Stimulated activated CD4-positive, alpha-beta T cell treated with anti-CD3 and anti-CD28 coated beads, Interleukin-4, amount 100 ng/mL, for 1 hour (primary cell): ENCODE measurements at regions not wholly inside any gene's neighbourhood (a gene's known extent, or its start where the extent isn't known, plus 50 kb on each side); places are given as distances from the start of the nearest gene placed in this dataset.
"Not testable (repeated sequence)": the region's sequence is repeated elsewhere in the genome, so short reads cannot be mapped to it uniquely, and the experiment has no call there.

Experiments
- DNase-seq: peaks from one replicate; pipeline ENCODE4 v3.0.0-alpha.2; 2020

DNA sequence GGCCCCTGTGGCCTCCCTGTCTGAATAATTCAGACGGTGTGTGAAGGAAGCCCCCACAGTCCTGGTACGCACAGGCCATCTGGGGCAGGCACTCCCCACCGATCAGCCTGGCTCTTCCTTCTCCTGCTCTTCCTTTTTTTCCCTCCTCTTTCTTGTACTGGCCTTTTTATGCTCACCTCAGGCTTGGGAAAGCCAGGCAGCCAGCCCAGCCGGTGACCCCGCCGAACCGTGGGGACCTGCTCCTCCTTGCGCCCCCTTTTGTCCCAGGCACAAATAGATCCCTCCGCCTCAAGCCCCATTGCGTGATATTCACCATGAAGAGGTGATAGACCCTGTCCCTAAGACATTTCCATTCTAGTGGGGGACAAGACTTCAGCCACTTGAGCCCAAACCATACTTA, 80.2 kb upstream of the BRD7 start:
- no peak for DNase-seq

DNA sequence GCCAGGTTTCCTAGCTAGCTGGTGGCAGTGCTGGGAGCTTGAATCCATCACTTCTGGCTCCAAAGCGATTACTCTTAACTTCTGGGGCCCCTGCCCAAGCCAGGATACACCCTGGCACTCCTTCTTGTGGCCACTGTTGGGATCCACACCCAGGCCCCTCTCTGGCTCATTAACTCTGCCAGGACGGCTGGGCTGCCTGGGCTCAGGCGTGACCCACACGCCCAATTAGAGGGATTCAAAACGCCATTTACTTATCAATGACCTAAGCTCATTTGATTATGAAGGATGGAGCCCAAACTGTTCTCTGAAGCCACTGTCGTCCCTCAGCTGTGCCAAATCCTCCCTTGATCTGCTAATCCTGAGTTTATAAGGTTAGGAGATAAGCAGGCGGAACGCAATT, 79.7 kb upstream of the BRD7 start:
- DNase-seq = no peak

DNA sequence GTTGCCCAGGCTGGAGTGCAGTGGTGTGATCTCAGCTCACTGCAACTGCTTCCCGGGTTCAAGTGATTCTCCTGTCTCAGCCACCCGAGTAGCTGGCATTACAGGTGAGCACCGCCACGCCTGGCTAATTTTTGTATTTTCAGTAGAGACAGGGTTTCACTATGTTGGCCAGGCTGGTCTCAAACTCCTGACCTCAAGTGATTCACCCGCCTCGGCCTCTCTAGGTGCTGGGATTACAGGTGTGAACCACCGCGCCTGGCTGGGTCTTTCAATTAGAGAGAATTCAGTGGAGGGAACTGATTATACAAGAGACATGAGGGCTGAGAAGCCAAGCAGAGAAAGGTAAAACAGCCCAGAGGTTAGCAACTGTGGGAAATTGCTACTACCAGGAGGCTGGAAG, 78.6 kb upstream of the BRD7 start:
- DNase-seq = not testable (repeated sequence)

DNA sequence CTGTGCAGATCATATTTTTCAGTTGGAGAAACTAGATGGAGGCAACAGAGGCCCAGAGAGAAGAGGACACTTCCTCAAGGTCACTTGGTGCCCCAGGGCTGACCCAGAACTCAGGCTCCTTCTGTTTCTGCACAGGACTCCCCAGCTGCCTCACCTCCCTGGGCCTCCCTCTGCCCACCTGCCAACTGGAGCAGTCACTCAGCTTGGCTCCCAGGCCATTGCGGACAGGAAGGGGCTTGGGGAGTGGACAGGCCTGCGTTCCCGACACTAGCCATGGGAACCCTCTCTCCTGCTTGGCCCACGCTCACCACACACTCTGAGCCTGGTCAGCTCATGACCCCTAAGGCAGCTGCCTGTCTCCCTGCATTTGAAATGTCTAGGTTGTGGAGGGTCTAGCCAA, 78.1 kb upstream of the BRD7 start:
- no peak for DNase-seq

DNA sequence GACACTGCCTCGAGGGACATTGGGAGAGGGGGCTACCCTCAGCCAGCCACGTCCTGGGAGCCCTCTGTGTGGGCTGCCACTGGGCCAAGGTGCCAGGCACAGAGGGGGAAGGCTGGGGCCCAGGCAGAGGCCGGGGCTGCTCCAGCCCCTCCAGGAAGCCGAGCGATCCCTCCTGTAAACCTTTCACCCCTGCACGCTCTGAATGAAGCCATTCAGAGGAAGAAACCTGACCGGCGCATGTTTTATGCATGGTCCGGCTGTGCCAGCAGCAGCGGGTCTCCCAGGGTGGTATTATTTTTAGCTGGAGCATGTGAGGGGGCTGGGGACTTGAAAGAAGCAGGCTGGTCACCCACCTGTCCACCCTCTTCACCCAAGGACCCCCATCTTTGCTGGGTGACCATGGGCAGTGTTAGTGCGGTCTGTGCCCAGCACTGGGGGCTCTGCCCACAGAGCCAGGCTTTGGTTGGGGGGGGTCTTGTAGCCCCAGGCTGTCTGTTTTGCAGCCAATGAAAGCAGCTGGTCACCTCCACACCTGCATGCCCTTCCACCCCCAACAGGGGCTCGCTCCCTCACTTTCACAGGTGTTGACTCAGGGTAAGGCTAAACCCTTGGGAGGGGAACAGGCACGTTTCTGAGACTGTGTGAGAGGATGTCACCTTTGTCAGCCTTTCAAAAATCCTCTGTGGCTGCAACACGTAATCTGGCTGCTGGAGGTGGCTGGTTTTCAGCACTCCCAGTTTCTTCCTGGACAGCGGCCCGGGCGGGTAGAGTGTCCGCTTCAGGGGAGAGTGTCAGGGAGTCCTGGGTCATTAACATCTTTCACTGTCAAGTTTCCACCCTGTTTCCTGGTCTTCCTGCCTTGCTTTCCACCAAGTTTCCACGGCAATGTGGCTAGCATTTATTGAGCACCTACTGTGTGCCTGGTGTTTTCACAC, 77.1 kb upstream of the BRD7 start:
- no peak for DNase-seq

DNA sequence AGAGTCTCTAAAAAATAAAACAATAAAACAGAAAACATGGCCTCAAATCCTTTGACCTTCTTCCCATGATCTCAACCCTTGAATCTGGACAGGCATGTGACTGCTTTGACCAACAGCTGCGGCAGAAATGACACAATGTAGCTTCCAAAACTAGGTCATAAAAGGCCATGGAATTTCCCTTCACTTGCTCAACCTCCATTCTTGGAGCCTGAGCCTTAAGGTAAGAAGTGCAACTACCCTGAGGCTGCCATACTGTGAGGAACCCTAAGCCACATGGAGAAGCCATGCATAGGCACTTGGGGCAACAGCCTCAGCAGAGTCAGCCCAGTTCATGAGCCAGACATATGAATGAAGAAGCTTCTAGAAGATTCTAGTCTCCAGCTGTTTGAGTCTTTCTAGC, 75.7 kb upstream of the BRD7 start:
- DNase-seq = no peak

DNA sequence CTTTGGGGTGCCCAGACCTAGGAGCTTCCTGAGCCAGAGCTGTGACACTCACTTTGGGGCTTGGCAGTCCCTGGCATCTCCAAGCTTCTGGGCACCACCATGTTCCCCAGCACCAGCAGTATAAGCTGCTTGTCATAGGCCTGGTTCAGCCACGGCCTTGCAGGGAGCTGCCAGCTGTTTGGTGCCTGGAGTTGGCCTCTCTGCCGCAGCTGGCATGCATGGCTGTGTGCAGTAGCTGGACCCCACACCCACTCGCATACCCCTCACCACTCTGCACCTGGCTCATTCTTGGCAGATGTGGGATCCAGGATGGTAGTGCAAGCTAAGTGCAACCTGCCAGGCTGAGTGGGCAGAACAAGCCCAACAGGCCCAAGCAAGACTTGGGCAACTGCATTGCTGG, 73.4 kb upstream of the BRD7 start:
- no peak for DNase-seq

DNA sequence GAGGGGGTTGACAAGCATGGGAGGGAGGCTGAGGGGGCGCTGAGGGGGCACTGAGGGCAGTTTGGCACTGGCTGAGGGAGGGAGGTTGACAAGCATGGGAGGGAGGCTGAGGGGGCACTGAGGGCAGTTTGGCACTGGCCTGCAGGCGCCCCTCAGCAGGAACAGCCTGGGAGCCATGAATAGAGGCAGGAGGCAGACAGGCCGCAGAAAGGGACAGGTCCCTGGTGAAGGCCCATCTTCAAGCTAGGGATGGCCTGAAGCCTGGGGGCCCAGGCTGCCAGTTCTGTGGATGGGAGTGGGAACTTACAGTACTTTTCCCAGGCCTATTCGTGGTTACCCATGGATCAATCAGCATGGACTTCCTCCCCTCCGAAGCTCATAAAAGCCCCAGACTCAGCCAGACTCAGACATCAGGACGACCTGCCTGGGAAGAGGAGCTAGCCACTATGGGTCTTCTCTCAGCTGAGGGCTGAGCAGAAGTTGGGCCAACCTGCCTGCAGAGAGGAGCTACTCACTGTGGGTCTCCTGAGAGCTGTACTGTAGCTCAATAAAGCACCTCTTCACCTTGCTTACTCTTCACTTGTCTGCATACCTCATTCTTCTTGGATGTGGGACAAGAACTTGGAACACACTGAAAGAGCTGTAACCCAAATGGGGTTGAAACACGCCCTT, 72.8 kb upstream of the BRD7 start:
- DNase-seq = no peak

DNA sequence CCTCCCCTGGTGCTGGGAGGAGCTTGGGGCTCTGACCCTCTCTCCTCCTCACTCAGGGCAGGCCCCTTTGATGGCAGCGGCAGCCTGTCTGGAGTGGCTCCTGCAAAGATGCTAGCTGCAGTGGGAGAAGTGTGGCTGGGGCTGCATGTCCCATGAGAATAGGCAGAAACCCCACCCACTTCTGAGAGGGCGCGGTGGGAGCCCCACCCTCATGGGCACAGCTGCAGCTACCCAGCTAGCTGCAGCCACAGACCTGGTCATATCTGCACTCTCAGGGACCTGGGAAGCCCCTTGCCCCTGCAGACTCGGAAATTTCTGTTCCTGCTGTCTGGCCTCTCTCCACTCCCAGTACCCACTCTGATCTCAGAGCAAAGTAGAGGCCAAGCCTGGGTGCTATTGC, 72.2 kb upstream of the BRD7 start:
- no peak for DNase-seq

DNA sequence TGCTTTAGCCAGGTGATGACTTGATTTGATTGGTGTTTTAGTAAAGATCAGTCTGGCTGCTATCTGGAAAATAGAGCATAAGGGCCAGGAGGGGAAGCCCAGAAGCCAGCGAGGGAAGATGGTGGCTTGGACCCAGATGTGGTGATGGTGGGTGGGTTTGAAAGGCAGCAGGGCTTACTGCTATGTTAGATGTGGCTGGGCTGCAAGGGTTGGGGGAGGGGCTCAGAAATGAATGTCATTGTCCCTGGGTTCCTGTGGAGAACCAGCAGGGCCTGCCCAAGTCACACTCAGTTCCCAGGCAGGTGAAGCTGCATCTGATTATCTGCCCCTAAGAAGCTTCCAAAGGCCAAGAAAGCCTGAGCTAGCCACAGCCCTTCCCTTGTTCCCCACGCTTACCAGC, 71.7 kb upstream of the BRD7 start:
- DNase-seq = no peak

DNA sequence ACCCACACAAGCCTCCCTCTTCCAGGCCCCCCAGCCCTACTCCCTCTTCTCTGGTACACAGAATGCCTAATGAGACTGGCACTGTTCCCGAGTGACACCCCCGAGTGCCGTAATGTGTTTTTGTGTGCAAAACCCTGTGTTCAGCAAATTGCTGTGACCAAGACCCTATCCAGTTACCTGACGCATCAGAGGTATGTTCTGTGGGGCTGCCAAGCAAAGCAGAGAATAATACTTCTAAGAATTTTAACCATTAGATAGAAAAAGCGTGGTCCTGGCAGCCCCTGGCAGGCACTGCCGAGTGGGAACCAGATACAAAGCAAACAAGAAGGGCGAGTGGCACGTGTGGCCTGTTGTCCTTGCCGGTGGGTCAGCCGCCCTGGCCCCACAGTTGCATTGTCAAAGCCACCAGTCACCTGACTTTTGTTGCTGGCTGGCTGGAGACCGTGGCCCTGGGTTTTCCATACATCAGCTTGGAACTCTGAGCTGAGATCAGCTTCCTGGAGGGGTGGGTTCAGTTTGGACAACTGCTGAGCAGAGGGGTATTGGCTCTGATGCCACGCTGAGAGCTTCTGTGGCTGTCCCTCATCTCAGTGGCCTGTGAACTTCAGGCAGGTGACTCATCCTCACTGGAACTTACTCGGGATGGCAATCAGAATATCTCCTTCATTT, 69.1 kb upstream of the BRD7 start:
- DNase-seq = no peak

DNA sequence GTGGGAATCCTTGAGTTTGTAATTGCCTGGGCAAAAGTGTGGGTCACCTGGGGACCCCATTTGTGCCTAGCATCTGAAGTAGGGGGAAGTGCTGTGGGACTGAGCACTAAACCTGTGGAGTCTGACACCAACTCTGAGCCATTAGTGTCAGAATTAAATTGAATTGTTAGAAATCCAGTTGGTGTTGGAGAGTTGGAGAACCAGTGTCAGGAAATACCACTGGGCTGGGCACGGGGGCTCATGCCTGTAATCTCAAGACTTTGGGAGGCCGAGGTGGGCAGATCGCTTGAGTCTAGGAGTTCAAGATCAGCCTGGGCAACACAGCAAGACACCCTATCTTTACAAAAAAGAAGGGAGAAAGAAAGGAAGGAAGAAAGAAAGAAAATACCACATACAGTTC, 67.5 kb upstream of the BRD7 start:
- DNase-seq = no peak

DNA sequence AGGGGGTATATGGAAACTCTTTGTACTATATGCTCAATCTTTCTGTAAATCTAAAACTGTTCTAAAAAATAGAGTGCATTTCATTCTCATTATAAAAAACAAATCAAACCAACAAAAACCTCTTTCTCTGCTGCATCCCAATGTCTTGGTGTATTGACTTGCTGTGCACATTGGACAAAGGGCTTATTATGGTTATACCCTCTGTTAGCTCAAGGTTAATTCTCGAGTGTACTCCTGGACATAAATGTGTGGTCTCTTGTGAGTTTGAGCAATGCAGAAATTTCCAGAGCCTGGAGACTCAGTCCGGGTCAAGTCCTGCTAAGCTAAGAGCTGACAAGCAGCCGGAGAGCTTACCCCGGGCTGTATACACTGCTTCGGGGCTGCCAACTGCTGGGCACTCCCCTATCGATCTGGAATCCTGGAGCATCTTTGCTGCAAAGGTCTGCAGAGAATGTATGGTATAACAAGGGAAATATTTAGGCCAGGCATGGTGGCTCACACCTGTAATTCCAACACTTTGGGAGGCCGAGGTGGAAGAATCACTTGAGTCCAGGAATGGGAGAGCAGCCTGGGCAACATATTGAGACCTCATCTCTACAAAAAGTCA, 66.2 kb upstream of the BRD7 start:
- DNase-seq = no peak

DNA sequence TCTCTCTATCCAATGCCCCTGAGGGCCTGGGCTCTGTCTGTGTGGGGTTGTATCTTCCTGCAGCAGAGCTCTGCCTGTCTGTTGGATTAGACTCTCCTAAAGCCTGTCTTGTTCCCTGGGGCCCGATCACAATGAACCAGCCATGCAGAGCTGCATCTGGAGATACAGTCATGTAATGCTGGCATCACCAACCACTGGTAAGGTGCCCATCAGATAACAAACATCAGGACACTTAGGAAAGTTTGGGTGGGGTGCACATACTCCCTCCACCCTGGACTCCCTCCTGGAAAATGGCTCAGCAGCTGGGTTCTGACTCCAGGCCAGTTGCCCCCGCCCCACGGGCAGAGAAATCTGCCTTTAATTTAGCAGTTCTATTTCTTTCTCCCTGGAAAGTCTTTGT, 61.3 kb upstream of the BRD7 start:
- DNase-seq = no peak

DNA sequence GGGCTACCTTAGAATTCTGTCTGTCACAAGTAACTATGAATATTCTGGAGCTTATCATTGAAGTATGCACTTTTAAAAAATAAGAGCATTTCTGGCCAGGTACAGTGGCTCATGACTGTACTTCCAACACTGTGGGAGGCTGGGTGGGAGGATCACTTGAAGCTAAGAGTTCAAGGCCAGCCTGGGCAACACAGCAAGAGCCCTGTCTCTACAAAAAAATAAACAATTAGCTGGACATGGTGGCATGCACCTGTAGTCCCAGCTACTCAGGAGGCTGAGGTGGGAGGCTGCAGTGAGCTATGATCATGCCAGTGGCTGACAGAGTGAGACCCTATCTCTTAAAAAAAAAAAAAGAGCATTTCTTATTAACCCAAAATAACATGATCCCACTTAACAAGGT, 60.0 kb upstream of the BRD7 start:
- no peak for DNase-seq

DNA sequence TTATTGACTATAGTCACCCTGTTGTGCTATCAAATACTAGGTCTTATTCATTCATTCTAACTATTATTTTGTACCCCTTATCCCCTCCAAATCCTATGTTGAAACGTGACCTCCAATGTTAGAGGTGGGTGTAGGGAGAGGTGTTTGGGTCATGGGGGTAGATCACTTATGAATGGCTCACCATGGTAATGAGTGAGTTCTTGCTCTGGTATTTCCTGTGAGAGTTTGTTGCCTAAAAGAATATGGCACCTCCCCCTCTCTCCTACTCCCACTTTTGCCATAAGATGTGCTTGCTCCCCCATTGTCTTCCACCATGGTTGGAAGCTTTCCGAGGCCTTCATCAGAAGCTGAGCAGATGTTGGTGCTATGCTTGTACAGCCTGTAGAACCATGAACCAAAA, 59.3 kb upstream of the BRD7 start:
- no peak for DNase-seq

DNA sequence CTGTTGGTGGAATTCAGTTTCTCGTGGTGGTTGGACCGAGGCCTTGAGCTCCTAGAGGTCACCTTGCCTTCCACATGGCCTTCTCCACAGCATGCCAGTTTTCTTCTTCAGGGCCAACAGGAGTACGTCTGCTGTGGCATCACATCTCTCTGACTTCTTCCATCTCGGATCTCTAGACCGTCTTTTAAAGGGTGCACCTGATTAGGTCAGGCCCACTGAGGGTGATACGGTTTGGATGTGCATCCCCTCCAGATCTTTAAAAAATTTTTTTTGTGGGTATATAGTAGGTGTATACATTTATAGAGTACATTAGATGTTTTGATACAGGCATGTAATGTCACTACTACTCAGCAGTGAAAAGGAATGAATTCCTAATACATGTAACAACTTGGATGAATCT, 58.3 kb upstream of the BRD7 start:
- DNase-seq = no peak

DNA sequence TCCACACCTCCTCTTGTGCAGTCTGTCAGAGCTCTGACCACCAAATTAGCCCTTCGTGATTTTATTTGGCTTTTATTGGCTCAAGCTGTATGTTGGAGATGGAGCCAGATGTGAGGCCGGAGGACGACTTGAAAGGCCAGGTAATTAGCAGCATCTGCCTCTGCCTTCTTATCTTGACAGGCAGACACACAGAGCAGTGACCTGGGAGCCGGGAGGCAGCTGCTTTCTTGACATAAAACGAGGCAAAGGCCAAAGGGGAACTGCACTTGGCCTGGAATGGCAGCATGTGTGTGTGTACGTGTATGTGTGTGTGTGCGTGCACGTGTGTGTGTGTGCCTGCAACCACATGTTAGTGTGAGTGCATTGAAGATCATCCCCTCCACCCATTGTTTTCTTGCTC, 56.9 kb upstream of the BRD7 start:
- DNase-seq = no peak

DNA sequence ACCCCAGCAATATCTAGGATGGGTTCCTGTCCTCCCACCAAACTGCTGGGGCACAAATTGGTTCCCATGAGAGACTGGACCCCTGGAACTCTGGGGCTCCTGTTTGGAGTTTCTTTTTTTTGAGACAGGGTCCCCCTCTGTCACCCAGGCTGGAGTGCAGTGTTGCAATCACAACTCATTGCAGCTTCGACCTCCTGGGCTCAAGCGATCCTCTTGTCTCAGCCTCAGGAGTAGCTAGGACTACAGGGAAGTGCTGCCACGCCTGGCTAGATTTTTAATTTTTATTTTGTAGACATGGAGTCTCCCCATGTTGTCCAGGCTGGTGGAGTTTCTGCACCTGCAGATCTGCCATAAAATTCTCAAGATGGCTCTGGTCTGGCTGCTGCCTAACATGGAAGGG, 56.3 kb upstream of the BRD7 start:
- DNase-seq = no peak

DNA sequence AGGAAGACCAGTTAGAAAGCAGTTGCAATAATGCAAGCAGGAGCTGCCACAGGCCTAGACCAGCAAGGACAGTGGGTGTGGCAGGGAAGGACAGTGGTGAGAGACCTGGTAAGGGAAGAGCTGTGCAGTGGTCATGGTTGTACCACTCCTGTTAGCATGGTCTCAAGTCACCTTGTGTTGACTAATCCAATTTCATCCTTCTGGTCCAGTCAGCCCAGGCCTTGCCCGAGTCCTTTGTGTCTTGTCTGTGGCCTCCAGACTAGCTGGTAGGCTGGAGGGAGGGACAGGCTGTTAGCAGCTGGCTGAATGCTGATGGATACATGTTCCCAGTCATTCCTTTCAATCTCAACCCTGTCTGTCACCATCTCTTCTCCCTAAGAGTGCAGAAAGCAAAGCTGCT, 54.1 kb upstream of the BRD7 start:
- no peak for DNase-seq

DNA sequence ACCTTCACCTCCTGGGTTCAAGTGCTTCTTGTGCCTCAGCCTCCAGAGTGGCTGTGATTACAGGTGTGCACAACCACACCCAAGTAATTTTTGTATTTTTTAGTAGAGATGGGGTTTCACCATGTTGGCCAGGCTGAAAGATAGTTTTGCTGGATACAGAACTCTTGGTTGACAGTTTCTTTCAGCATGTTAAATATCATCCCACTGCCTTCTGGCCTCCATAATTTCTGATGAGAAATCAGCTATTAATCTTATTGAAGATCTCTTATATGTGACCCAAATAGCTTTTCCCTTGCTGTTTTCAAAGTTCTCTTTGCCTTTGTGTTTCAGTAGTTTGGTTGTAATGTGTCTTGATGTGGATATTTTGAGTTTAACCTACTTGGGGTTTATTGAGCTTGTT, 50.3 kb upstream of the BRD7 start:
- DNase-seq = no peak
